HEK293 (cell line): ENCODE measurements at regions not wholly inside any gene's neighbourhood (a gene's known extent, or its start where the extent isn't known, plus 50 kb on each side); places are given as distances from the start of the nearest gene placed in this dataset.
A peak's percentile ranks its signal among the peaks of the same experiment; 100 is the strongest.

Experiments
- CTCF ChIA-PET: fragments of 350-600 bp; formaldehyde crosslinking; extraction: SDS; loops from one replicate; lab custom pipeline; 2021; ENCODE audit warnings: antibody characterized with exemption; lab: Yijun Ruan, JAX
- POLR2A ChIA-PET: fragments of 300-600 bp; formaldehyde crosslinking; extraction: SDS; loops from one replicate; lab custom pipeline; 2020; ENCODE audit warnings: antibody characterized with exemption, inconsistent platforms; lab: Yijun Ruan, JAX
- H3K27ac ChIP-seq: fragments of 200-500 bp; sonication (Bioruptor generic); 2 replicates; pipeline ENCODE4 v1.5.1; 2014; ENCODE audit warnings: low read depth, low read length, control low read depth, inconsistent platforms; ENCODE audit errors: extremely low read depth
- H3K36me3 ChIP-seq, 2 experiments: fragments of 200-500 bp in 1 of 2; sonication (Bioruptor generic) in 1 of 2; 1 replicate in 1 of 2; 2 replicates in 1 of 2; pipeline ENCODE4 v1.5.1; 2014 to 2017; ENCODE audit warnings: inconsistent platforms in 2 of 2, low read length in 2 of 2; ENCODE audit not compliant: control insufficient read depth in 2 of 2, insufficient read depth in 1 of 2
- H3K4me1 ChIP-seq: fragments of 200-500 bp; sonication (Bioruptor generic); 2 replicates; pipeline ENCODE4 v1.5.1; 2014; ENCODE audit warnings: mild to moderate bottlenecking, low read length, inconsistent platforms; ENCODE audit not compliant: control insufficient read depth, insufficient read depth
- H3K4me3 ChIP-seq: 2 replicates; pipeline ENCODE4 v1.5.1; 2011; ENCODE audit warnings: low read depth, mild to moderate bottlenecking, control low read depth, low read length, moderate library complexity
- H3K9me3 ChIP-seq: fragments of 200-500 bp; sonication (Bioruptor generic); 2 replicates; pipeline ENCODE4 v1.5.1; 2014; ENCODE audit warnings: low read depth, low read length, inconsistent platforms; ENCODE audit not compliant: control insufficient read depth, insufficient read depth
- ELK4 ChIP-seq: IDR thresholded peaks from 2 replicates; pipeline ENCODE4 v1.6.1; 2011; ENCODE audit warnings: mild to moderate bottlenecking, low read depth, low read length, borderline replicate concordance
- HIC1 ChIP-seq: fragments of 450-650 bp; formaldehyde crosslinking; IDR thresholded peaks from 2 replicates; pipeline ENCODE4 v1.5.1; 2016; ENCODE audit warnings: missing biosample characterization, missing genetic modification characterization
- PATZ1 ChIP-seq: fragments of 450-650 bp; formaldehyde crosslinking; IDR thresholded peaks from 2 replicates; pipeline ENCODE4 v1.5.1; 2016; ENCODE audit warnings: missing biosample characterization, missing genetic modification characterization
- REST ChIP-seq: fragments of 450-650 bp; formaldehyde crosslinking; IDR thresholded peaks from 2 replicates; pipeline ENCODE4 v1.5.1; 2016; ENCODE audit warnings: missing biosample characterization, missing genetic modification characterization
- SP3 ChIP-seq: fragments of 450-650 bp; formaldehyde crosslinking; IDR thresholded peaks from 2 replicates; pipeline ENCODE4 v1.5.1; 2016; ENCODE audit warnings: missing biosample characterization, missing genetic modification characterization
- SP7 ChIP-seq: fragments of 450-650 bp; formaldehyde crosslinking; IDR thresholded peaks from 2 replicates; pipeline ENCODE4 v1.5.1; 2016; ENCODE audit warnings: missing biosample characterization, missing genetic modification characterization
- WT1 ChIP-seq: fragments of 450-650 bp; formaldehyde crosslinking; IDR thresholded peaks from 2 replicates; pipeline ENCODE4 v1.5.1; 2016; ENCODE audit warnings: missing biosample characterization, missing genetic modification characterization
- ZNF341 ChIP-seq: fragments of 450-650 bp; formaldehyde crosslinking; IDR thresholded peaks from 2 replicates; pipeline ENCODE4; 2016; ENCODE audit warnings: low read depth, missing biosample characterization, missing genetic modification characterization
- ZNF366 ChIP-seq: fragments of 450-650 bp; formaldehyde crosslinking; conservative IDR thresholded peaks from 2 replicates; pipeline ENCODE4 v1.5.1; 2016; ENCODE audit warnings: missing biosample characterization, missing genetic modification characterization
- ZNF544 ChIP-seq: fragments of 450-650 bp; formaldehyde crosslinking; IDR thresholded peaks from 2 replicates; pipeline ENCODE4 v1.5.0; 2017; ENCODE audit warnings: missing biosample characterization, missing genetic modification characterization
- ZNF558 ChIP-seq: fragments of 450-650 bp; formaldehyde crosslinking; IDR thresholded peaks from 2 replicates; pipeline ENCODE4 v1.5.1; 2016; ENCODE audit warnings: missing biosample characterization, missing genetic modification characterization
- ZNF624 ChIP-seq: fragments of 450-650 bp; formaldehyde crosslinking; IDR thresholded peaks from 2 replicates; pipeline ENCODE4 v1.5.1; 2017; ENCODE audit warnings: missing biosample characterization, missing genetic modification characterization
- ZNF692 ChIP-seq: fragments of 450-650 bp; formaldehyde crosslinking; IDR thresholded peaks from 2 replicates; pipeline ENCODE4 v1.5.1; 2016; ENCODE audit warnings: missing biosample characterization, missing genetic modification characterization
- ZNF701 ChIP-seq: fragments of 450-650 bp; formaldehyde crosslinking; IDR thresholded peaks from 2 replicates; pipeline ENCODE4 v1.5.1; 2016; ENCODE audit warnings: missing biosample characterization, missing genetic modification characterization
- ZNF76 ChIP-seq: fragments of 450-650 bp; formaldehyde crosslinking; IDR thresholded peaks from 2 replicates; pipeline ENCODE4; 2016; ENCODE audit warnings: low read depth, missing biosample characterization, missing genetic modification characterization, borderline replicate concordance
- ZNF785 ChIP-seq: fragments of 450-650 bp; formaldehyde crosslinking; IDR thresholded peaks from 2 replicates; pipeline ENCODE4 v1.5.1; 2016; ENCODE audit warnings: missing biosample characterization, missing genetic modification characterization
- ZSCAN30 ChIP-seq: fragments of 450-650 bp; IDR thresholded peaks from 2 replicates; pipeline ENCODE4 v1.5.1; 2018; ENCODE audit warnings: missing biosample characterization, mild to moderate bottlenecking, missing genetic modification characterization, moderate library complexity

GRCh38 chr6:154604119-154604518 lies 93.6 kb upstream of the CNKSR3 start:
- no peaks in the 10 kb centered on the region for H3K9me3 ChIP-seq
- no peaks in the 10 kb centered on the region for H3K36me3 ChIP-seq
- ChIA-PET POLR2A (no interaction called here), CTCF (no interaction called here)
- TF ChIP-seq ELK4 (no peak), WT1 (tag by site-specific recombination) (no peak), ZNF544 (tag by site-specific recombination) (no peak), ZNF785 (tag by site-specific recombination) (no peak), ZNF701 (no peak), PATZ1 (tag by site-specific recombination) (no peak), SP3 (tag by site-specific recombination) (no peak), REST (tag by site-specific recombination) (no peak), ZNF76 (tag by site-specific recombination) (no peak), ZSCAN30 (tag by site-specific recombination) (no peak), ZNF366 (tag by site-specific recombination) (no peak), ZNF558 (tag by site-specific recombination) (no peak), ZNF341 (tag by site-specific recombination) (no peak), ZNF624 (no peak), ZNF692 (tag by site-specific recombination) (no peak)
- no peak overlapping the region for H3K4me3 ChIP-seq
- H3K4me1 ChIP-seq = no peaks in the 10 kb centered on the region
- H3K27ac ChIP-seq = no peak overlapping the region

- Histone ChIP-seq H3K9me3 (no peaks in the 10 kb centered on the region), H3K4me3 (no peak overlapping the region), H3K36me3 (no peaks in the 10 kb centered on the region), H3K27ac (no peak overlapping the region), H3K4me1 (no peaks in the 10 kb centered on the region)
- CTCF ChIA-PET = interaction anchor here (0.6 kb wide), 1 partner anchor 13 kb away, joined by 3 read pairs; no protein-coding TSS in a partner anchor
- TF ChIP-seq SP7 (0 out of 2 replicates have a peak, but pooled peaks have one; percentile 34), HIC1 (tag by site-specific recombination) (no peak)
- POLR2A ChIA-PET = no interaction called here
These were observed 94.8 kb upstream of the CNKSR3 start for GRCh38 chr6:154605178-154605881.
